NOMO-1 treated with dmso at 0.1 percent for 144 hours (cell line): ENCODE measurements at regions not wholly inside any gene's neighbourhood (a gene's known extent, or its start where the extent isn't known, plus 50 kb on each side); places are given as distances from the start of the nearest gene placed in this dataset.
"Not testable (repeated sequence)": the region's sequence is repeated elsewhere in the genome, so short reads cannot be mapped to it uniquely, and the experiment has no call there.

ENCODE experiments used
- DNase-seq: peaks from one replicate; lab custom pipeline; 2025; ENCODE audit not compliant: unreplicated experiment; lab: John Stamatoyannopoulos, UW

- DNase-seq: no peak
These were observed 582.2 kb downstream of the KIF4B start for GRCh38 chr5:155595791-155596190.

GRCh38 chr5:155598552-155598951 lies 585.0 kb downstream of the KIF4B start:
- no peak for DNase-seq

- no peak for DNase-seq
These were observed 592.4 kb downstream of the KIF4B start for GRCh38 chr5:155605920-155606319.

GRCh38 chr5:155616779-155617392 lies 603.3 kb downstream of the KIF4B start:
- DNase-seq: no peak

GRCh38 chr5:155619688-155620087 lies 606.1 kb downstream of the KIF4B start:
- no peak for DNase-seq

- no peak for DNase-seq
These were observed 607.4 kb downstream of the KIF4B start for GRCh38 chr5:155620821-155621410.

- DNase-seq: no peak
These were observed 611.2 kb downstream of the KIF4B start for GRCh38 chr5:155624597-155625241.

GRCh38 chr5:155625315-155625714 lies 611.8 kb downstream of the KIF4B start:
- no peak for DNase-seq

GRCh38 chr5:155625897-155626543 lies 612.5 kb downstream of the KIF4B start:
- DNase-seq: no peak

GRCh38 chr5:155626592-155626991 lies 613.0 kb downstream of the KIF4B start:
- no peak for DNase-seq

- DNase-seq: no peak
These were observed 614.8 kb downstream of the KIF4B start for GRCh38 chr5:155628346-155628745.

GRCh38 chr5:155629597-155629996 lies 616.0 kb downstream of the KIF4B start:
- no peak for DNase-seq

GRCh38 chr5:155631116-155631515 lies 617.6 kb downstream of the KIF4B start:
- DNase-seq: no peak

GRCh38 chr5:155633338-155633957 lies 619.9 kb downstream of the KIF4B start:
- DNase-seq: no peak

- DNase-seq: no peak
These were observed 636.1 kb downstream of the KIF4B start for GRCh38 chr5:155649666-155650065.

- DNase-seq: no peak
These were observed 642.0 kb downstream of the KIF4B start for GRCh38 chr5:155655569-155655968.

GRCh38 chr5:155661859-155662258 lies 648.3 kb downstream of the KIF4B start:
- DNase-seq: no peak

- no peak for DNase-seq
These were observed 651.8 kb downstream of the KIF4B start for GRCh38 chr5:155665361-155665760.

GRCh38 chr5:155672001-155672400 lies 655.0 kb upstream of the SGCD start:
- DNase-seq: not testable (repeated sequence)

- DNase-seq: no peak
These were observed 650.0 kb upstream of the SGCD start for GRCh38 chr5:155676967-155677366.

- no peak for DNase-seq
These were observed 648.6 kb upstream of the SGCD start for GRCh38 chr5:155678371-155678770.

- no peak for DNase-seq
These were observed 647.4 kb upstream of the SGCD start for GRCh38 chr5:155679530-155679929.
